ENCODE measurements at regions not wholly inside any gene's neighbourhood (a gene's known extent, or its start where the extent isn't known, plus 50 kb on each side); places are given as distances from the start of the nearest gene placed in this dataset.

- no peak for TF ChIP-seq MAX (IDR thresholded peaks at IDR 0.05)
- TF ChIP-seq TEAD4 (IDR thresholded peaks at IDR 0.05) = no peak
Measured at GRCh38 chr4:8938137-8938536, 66.5 kb upstream of the HMX1 start.

DNA sequence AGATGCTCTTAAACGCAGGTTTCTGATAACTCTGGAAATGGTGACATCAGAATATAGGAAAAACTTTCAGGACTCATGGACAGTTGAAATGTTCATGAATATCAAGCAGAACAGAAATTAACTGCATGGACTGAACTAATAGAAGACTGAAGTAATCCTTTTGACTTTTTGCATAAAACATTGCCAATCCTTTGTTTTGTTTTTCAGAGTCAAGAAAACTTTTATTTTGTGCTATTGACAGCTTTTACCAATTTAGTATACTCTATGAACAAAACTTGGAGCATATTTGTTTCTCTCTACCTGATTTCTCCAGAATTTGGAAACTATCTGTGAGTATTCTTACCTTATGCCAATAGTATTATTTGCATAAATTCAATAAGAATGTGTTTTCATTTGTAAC is 61.2 kb upstream of the HMX1 start:
- TF ChIP-seq CREB1 (IDR thresholded peaks at IDR 0.05; ENCODE audit: low read depth) (no peak), REST (IDR thresholded peaks at IDR 0.05; ENCODE audit: low read depth) (no peak), RAD21 (IDR thresholded peaks at IDR 0.05; ENCODE audit: low read depth) (no peak), USF1 (IDR thresholded peaks at IDR 0.05) (no peak), TCF12 (IDR thresholded peaks at IDR 0.05; ENCODE audit: low read depth) (no peak), EP300 (IDR thresholded peaks at IDR 0.05; ENCODE audit: borderline replicate concordance) (no peak), MAX (IDR thresholded peaks at IDR 0.05) (no peak), ZBTB7A (IDR thresholded peaks at IDR 0.05; ENCODE audit: low read depth) (no peak), FOXM1 (IDR thresholded peaks at IDR 0.05; ENCODE audit: borderline replicate concordance, low read depth) (no peak), EGR1 (IDR thresholded peaks at IDR 0.05) (no peak), TAF1 (IDR thresholded peaks at IDR 0.05; ENCODE audit: low read depth) (no peak), YY1 (IDR thresholded peaks at IDR 0.05; ENCODE audit: low read depth) (no peak), TEAD4 (IDR thresholded peaks at IDR 0.05) (no peak), NFIC (IDR thresholded peaks at IDR 0.05) (no peak), CEBPB (IDR thresholded peaks at IDR 0.05) (no peak)

- TF ChIP-seq REST (IDR thresholded peaks at IDR 0.05; ENCODE audit: low read depth) = no peak
- no peak for TF ChIP-seq CEBPB (IDR thresholded peaks at IDR 0.05)
- no peak for TF ChIP-seq TEAD4 (IDR thresholded peaks at IDR 0.05)
- no peak for TF ChIP-seq CREB1 (IDR thresholded peaks at IDR 0.05; ENCODE audit: low read depth)
- no peak for TF ChIP-seq MAX (IDR thresholded peaks at IDR 0.05)
- TF ChIP-seq RAD21 (IDR thresholded peaks at IDR 0.05; ENCODE audit: low read depth) = no peak
- no peak for TF ChIP-seq USF1 (IDR thresholded peaks at IDR 0.05)
- no peak for TF ChIP-seq EP300 (IDR thresholded peaks at IDR 0.05; ENCODE audit: borderline replicate concordance)
- TF ChIP-seq TAF1 (IDR thresholded peaks at IDR 0.05; ENCODE audit: low read depth) = no peak
- no peak for TF ChIP-seq EGR1 (IDR thresholded peaks at IDR 0.05)
- TF ChIP-seq YY1 (IDR thresholded peaks at IDR 0.05; ENCODE audit: low read depth) = no peak
- TF ChIP-seq TCF12 (IDR thresholded peaks at IDR 0.05; ENCODE audit: low read depth) = no peak
- no peak for TF ChIP-seq ZBTB7A (IDR thresholded peaks at IDR 0.05; ENCODE audit: low read depth)
- no peak for TF ChIP-seq FOXM1 (IDR thresholded peaks at IDR 0.05; ENCODE audit: borderline replicate concordance, low read depth)
- no peak for TF ChIP-seq NFIC (IDR thresholded peaks at IDR 0.05)
Measured at GRCh38 chr4:8928074-8928473, 56.4 kb upstream of the HMX1 start.

- no peak for TF ChIP-seq EGR1 (IDR thresholded peaks at IDR 0.05)
- TF ChIP-seq FOXM1 (IDR thresholded peaks at IDR 0.05; ENCODE audit: borderline replicate concordance, low read depth) = no peak
- no peak for TF ChIP-seq MAX (IDR thresholded peaks at IDR 0.05)
- TF ChIP-seq CREB1 (IDR thresholded peaks at IDR 0.05; ENCODE audit: low read depth) = no peak
- TF ChIP-seq TCF12 (IDR thresholded peaks at IDR 0.05; ENCODE audit: low read depth) = no peak
- TF ChIP-seq YY1 (IDR thresholded peaks at IDR 0.05; ENCODE audit: low read depth) = no peak
- no peak for TF ChIP-seq CEBPB (IDR thresholded peaks at IDR 0.05)
- TF ChIP-seq USF1 (IDR thresholded peaks at IDR 0.05) = no peak
- no peak for TF ChIP-seq REST (IDR thresholded peaks at IDR 0.05; ENCODE audit: low read depth)
- no peak for TF ChIP-seq EP300 (IDR thresholded peaks at IDR 0.05; ENCODE audit: borderline replicate concordance)
- TF ChIP-seq ZBTB7A (IDR thresholded peaks at IDR 0.05; ENCODE audit: low read depth) = no peak
- no peak for TF ChIP-seq RAD21 (IDR thresholded peaks at IDR 0.05; ENCODE audit: low read depth)
- TF ChIP-seq TEAD4 (IDR thresholded peaks at IDR 0.05) = no peak
- TF ChIP-seq TAF1 (IDR thresholded peaks at IDR 0.05; ENCODE audit: low read depth) = no peak
- no peak for TF ChIP-seq NFIC (IDR thresholded peaks at IDR 0.05)
Measured at GRCh38 chr4:8922481-8922880, 50.8 kb upstream of the HMX1 start.

Data from Ishikawa (cell line).